Chondrocyte (in vitro differentiated cells): ENCODE measurements at regions not wholly inside any gene's neighbourhood (a gene's known extent, or its start where the extent isn't known, plus 50 kb on each side); places are given as distances from the start of the nearest gene placed in this dataset.

ENCODE experiments used
- DNase-seq: peaks from one replicate; pipeline ENCODE4 v3.0.0; 2021; ENCODE audit warnings: mixed read lengths, low spot score
- H3K27ac Mint-ChIP-seq: one replicate; pipeline ENCODE4 v1.8.0; 2021; ENCODE audit warnings: mild to moderate bottlenecking, moderate library complexity, mixed read lengths; ENCODE audit not compliant: unreplicated experiment
- H3K27me3 Mint-ChIP-seq: 2 replicates; pipeline ENCODE4 v1.8.0; 2021; ENCODE audit warnings: low read depth, mixed read lengths
- H3K36me3 Mint-ChIP-seq: 2 replicates; pipeline ENCODE4 v1.8.0; 2021; ENCODE audit warnings: low read depth, mixed read lengths
- H3K4me1 Mint-ChIP-seq: 2 replicates; pipeline ENCODE4 v1.8.0; 2021; ENCODE audit warnings: low read depth, mild to moderate bottlenecking, mixed read lengths
- H3K4me3 Mint-ChIP-seq: one replicate; pipeline ENCODE4 v1.8.0; 2021; ENCODE audit warnings: mild to moderate bottlenecking, moderate library complexity, mixed read lengths; ENCODE audit not compliant: unreplicated experiment
- H3K9me3 Mint-ChIP-seq: 2 replicates; pipeline ENCODE4 v1.8.0; 2021; ENCODE audit warnings: low read depth, mixed read lengths
- CTCF ChIP-seq: fragments of 200-600 bp; sonication (generic); IDR thresholded peaks from 2 replicates; pipeline ENCODE4 v1.5.0; 2021; ENCODE audit warnings: antibody characterized with exemption, mild to moderate bottlenecking, moderate library complexity

- Mint-ChIP-seq H3K4me1 (no peaks in the 10 kb centered on the region), H3K4me3 (no peak overlapping the region), H3K36me3 (no peaks in the 10 kb centered on the region), H3K27ac (no peak overlapping the region), H3K27me3 (no peaks in the 10 kb centered on the region), H3K9me3 (no peaks in the 10 kb centered on the region)
- DNase-seq, result no peak
- no peak for TF ChIP-seq CTCF
Observed at GRCh38 chr2:225938991-225939390, 539.5 kb downstream of the NYAP2 start.

- Mint-ChIP-seq H3K4me3 (no peak overlapping the region), H3K4me1 (peaks cover 5% of the 10 kb centered on the region), H3K9me3 (no peaks in the 10 kb centered on the region), H3K27me3 (no peaks in the 10 kb centered on the region), H3K27ac (no peak overlapping the region), H3K36me3 (no peaks in the 10 kb centered on the region)
- DNase-seq, result no peak
- TF ChIP-seq CTCF, result no peak
Observed at GRCh38 chr2:225937625-225938187, 538.2 kb downstream of the NYAP2 start.

GRCh38 chr2:225932811-225933413 is 533.4 kb downstream of the NYAP2 start:
- no peak for DNase-seq
- no peak overlapping the region for H3K27ac Mint-ChIP-seq
- H3K4me3 Mint-ChIP-seq, result no peak overlapping the region
- H3K27me3 Mint-ChIP-seq, result no peaks in the 10 kb centered on the region
- TF ChIP-seq CTCF, result no peak
- H3K36me3 Mint-ChIP-seq, result no peaks in the 10 kb centered on the region
- peaks cover 25% of the 10 kb centered on the region for H3K4me1 Mint-ChIP-seq
- H3K9me3 Mint-ChIP-seq, result no peaks in the 10 kb centered on the region

- no peak for DNase-seq
- Mint-ChIP-seq H3K27me3 (no peaks in the 10 kb centered on the region), H3K27ac (peak overlapping the region; percentile 68), H3K9me3 (no peaks in the 10 kb centered on the region), H3K36me3 (no peaks in the 10 kb centered on the region), H3K4me3 (no peak overlapping the region), H3K4me1 (peaks cover 25% of the 10 kb centered on the region)
- no peak for TF ChIP-seq CTCF
Observed at GRCh38 chr2:225930687-225931086, 531.2 kb downstream of the NYAP2 start.

GRCh38 chr2:225920621-225921220 is 521.2 kb downstream of the NYAP2 start:
- Mint-ChIP-seq H3K4me1 (no peaks in the 10 kb centered on the region), H3K9me3 (peaks cover 14% of the 10 kb centered on the region), H3K27me3 (no peaks in the 10 kb centered on the region), H3K36me3 (peaks cover 8% of the 10 kb centered on the region), H3K4me3 (no peak overlapping the region), H3K27ac (no peak overlapping the region)
- no peak for TF ChIP-seq CTCF
- no peak for DNase-seq
